ENCODE measurements at regions not wholly inside any gene's neighbourhood (a gene's known extent, or its start where the extent isn't known, plus 50 kb on each side); places are given as distances from the start of the nearest gene placed in this dataset.

DNA sequence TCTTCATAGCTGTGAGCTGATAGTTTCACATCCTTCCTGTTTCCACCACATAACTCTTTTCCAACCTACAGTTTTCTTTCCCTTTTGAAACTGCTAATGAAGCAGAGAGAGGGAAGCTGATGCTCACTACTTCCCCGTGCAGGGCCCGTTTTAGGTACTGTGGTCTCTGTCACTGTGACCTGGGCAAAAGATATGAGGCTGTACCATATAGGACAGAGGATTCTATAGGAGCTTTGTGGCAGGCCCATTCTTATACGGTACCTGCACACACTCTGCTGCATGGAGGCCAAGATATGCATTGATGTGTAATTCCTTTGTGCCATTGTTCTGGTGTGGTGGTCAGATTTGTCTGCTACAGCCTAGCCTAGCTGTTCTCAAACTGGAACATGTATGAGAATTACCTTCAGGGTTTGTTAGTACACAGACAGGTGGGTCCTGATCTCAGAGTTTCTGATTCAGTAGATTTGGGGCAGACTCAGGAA lies 577.3 kb downstream of the LMO7 start:
- DNase-seq (ENCODE audit: low read depth in 2 of 2) = no peak

DNA sequence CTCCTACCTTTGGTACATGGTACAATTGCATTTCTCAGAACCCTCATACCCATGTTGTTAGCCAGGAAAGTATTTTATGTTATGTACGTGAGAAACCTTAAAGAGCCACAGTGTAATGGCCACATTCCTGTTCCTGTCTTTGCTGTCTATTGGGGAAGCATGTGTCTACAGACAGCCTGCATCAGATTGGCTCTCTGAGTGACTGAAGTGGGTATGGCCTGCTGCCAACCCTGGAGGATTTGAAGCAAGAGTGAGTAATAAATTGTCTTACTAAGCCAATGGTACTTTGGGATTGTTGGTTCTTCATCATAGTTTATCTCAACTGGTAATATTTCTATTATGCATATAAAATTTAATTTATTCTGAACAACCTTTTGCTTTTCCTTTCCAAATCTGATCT lies 574.1 kb downstream of the LMO7 start:
- no peak for DNase-seq (ENCODE audit: low read depth in 2 of 2)

DNA sequence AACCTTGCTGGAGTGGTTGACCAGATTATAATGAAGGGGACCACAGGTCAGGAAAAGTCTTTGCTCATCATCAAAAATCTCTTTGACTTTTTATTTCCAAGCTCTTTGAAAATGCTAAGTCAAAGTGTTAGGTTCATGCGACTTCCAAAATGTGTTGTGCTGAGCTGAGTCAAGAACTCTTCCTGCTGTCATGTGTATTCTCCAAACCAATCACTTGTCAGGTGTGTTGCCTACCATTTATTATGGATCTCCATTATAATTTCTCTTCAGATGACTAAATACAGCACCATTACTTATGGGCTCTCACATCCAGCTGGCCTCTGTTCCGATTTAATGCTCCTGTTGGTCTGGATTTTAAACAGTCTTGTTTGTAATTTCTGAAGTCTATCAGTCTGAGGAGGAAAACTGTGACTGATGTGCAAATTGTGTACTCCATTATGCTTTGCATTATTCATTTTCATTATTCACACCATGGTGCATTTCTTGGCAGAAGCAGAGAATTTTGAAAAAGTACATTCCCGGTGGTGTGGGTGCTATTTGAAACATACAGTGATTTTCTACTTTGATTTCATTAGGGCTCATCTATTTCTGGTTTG lies 562.5 kb downstream of the LMO7 start:
- no peak for DNase-seq (ENCODE audit: low read depth in 2 of 2)

DNA sequence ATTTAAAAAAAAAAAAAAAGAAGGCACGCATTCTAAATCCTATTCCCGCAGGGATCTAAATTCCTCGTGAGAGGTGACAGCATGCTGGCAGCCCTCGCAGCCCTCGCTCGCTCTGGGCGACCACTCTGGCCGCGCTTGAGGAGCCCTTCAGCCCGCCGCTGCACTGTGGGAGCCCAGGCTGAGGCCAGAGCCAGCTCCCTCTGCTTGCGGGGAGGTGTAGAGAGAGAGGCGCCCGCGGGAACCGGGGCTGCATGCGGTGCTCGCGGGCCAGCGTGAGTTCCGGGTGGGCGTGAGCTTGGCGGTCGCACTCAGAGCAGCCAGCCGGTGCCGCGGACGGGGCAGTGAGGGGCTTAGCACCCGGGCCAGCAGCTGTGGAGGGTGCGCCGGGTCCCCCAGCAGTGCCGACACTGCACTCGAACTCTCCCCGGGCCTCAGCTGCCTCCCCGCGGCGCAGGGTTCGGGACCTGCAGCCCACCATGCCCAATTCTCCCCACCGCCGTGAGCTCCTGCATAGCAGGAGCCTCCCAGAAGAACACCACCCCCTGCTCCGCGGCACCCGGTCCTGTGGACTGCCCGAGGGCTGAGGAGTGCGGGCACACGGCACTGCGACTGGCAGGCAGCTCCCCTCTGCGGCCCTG lies 553.9 kb downstream of the LMO7 start:
- DNase-seq (ENCODE audit: low read depth in 2 of 2) = no peak

DNA sequence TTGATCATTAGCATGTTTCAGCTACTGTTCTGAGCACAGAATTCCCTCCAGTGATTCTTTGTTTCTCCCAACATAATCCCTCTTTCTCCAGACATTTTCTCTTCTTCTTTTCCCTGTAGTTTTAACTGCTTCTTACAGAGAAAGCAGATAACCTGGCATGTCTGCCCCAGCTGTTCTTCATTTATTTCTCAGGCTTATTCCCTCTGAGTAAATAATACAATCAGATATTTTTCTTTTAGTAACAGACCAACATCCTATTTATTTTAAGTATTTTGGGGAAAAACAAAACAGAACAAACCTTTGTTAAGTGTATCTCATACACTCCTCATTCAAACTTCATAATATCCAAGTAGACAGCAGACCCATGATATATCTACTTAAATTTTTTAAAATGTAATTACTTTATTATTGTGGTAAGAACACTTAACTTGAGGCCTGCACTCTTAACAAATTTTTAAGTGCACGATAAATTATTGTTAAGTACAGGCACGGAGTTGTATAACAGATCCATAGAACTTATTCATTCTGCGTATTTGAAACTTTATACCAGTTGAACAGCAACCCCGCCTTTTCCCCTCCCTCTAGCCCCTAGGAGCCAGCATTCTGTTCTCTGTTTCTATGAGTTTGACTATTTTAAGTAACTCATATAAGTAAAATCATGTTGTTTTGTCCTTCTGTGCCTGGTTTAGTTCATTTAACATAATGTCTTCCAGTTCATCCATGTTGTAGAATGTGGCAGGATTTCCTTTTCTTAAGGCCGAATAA lies 540.0 kb downstream of the LMO7 start:
- no peak for DNase-seq (ENCODE audit: low read depth in 2 of 2)

DNA sequence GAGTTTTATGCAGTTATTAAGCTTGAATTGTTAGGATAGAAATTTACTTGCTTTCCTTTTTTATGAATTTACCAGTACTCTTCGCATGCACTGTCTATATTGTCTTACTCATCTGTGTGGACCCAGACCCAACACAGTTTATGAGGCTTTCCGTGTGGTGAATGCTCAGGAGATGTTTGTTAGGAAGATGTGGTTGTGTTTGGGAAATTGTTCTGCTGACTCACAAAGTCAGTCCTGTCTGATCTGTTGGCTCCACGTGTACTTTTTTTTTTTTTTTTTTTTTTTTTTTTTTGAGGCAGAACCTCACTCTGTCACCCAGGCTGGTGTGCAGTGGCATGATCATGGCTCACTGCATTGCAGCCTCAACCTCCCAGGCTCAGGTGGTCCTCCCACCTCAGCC lies 532.5 kb downstream of the LMO7 start:
- no peak for DNase-seq (ENCODE audit: low read depth in 2 of 2)

DNA sequence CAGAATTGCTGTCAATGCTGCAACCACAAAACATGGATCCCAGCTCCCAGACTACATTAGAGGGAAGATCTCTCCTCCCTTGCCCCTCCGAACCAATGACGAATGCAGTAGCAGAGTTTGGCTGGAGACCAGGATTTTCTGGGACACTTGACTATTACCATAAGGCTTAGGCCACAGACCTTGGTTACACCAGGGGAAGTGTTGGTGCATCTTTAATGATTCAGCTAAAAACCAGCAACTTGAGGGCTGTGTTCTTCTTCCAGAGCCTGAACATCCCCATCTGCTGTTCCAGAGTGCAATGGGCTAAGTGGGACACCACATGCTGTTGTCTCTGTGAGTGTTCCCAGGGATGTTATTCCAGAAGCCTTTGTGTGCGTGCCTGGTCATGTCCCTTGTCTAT lies 528.2 kb downstream of the LMO7 start:
- DNase-seq (ENCODE audit: low read depth in 2 of 2) = no peak

DNA sequence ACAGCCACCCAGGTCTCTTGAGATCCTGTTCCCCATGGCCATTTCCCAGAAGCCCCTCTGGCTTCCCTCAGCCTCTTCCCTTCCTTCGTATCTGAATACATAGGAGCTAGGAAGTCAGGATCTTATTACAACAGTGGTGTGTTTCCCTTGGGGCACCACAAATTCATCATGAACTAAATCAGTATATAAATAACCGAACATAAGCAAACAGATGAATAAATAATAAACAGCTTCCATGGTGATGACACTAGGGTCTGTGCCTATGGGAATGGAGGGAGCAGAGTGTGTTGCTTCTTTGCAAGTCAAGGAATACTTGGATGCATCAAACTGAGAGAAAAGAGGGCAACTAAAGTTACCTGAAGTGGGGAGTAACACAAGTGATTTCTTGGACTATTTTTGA lies 527.6 kb downstream of the LMO7 start:
- no peak for DNase-seq (ENCODE audit: low read depth in 2 of 2)

DNA sequence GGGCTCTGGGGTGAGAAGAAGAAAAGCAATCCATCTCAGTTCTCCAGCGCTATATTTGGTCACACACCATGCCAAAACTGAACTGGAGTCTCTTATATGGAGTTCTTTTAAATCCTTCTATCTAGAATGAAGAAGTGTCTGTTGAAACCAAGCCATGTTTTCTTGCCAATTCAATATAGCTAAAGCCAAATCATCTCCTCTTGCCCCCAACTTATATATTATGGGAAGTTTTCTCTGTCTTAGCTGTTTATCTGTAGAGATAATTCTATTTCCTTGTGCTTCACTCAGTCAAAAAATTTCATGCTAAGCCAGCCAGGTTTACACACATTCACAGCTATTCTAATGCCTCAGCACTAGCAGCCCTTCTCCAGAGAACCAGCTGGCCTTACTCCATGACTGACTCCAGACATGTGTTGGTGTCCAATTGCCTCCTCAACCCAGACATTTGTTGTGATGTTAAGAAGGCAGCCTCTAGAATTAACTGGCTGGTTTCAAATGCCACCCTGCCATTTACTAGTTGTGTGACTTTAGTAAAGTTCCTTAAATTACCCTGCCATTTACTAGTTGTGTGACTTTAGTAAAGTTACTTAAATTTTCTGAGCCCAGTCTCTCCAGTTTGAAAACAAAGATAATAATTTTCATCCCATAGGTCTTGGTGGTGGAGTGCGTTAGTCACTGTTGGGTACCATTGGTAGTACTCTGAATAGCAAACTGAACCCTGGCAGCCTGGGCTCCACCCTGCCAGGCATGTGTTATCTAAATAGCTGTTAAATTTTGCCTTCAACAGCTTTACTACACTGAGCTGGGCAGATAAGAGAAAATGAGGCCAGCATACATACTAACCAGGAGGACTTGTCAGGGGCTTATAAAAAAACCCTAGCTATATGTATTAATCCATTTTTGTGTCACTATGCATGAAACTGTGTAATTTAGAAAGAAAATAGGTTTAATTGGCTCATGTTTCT lies 525.1 kb downstream of the LMO7 start:
- DNase-seq (ENCODE audit: low read depth in 2 of 2) = no peak

DNA sequence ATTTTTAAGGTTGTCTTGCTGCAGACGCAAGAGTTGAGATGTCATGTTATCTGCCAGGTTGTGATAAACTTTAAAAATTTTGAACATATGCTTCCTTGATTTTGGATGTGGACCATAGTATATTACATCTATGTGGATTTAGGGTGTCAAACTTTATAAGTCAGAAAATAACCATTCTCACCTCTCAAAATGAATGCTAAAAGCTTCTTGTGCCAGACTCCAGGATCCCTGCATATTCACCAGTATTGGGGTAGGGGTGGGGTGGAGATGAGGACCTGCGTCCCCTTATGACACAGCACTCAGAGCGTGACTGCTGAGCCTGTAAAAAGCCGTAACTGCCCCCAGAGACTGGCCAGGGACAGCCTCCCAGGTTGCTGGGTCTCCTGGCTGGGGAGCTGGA lies 524.4 kb downstream of the LMO7 start:
- no peak for DNase-seq (ENCODE audit: low read depth in 2 of 2)

DNA sequence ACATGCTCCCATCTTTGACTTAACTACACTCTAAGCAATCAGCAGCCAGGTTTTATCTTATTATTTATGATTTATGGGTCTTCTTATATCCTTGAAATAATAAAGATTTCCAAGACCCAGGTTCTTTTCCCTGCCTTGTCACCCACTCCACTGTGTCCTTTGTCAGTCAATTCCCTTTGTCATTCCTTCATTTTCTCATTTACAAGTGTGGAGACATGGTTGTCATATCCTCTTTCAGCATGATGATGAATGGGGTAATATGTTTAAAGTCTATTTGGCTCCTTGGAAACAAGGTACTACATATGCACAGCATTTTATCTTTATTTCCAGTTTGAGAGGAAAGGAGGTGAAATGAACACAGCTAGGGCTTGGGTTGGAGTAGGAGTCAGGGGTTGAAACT lies 521.8 kb downstream of the LMO7 start:
- DNase-seq (ENCODE audit: low read depth in 2 of 2) = no peak

DNA sequence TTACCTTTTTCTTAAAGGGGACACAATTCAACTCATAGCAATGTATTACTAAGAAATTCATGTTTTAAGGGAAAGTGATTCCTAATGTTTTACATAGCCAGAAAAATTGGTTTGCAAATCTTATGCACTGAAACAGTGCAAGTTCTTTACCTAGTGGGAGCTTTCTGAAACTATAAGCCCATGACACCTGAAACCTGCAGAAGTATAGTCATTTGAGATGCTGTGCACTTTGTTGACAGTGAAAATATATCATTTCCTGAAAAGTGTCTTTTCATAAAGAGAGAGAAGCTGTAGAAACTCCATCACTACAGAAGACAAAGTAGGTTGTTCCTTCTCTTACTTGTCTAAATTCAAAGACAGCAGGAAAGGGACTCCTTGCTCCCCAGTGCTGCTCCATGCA lies 517.1 kb downstream of the LMO7 start:
- DNase-seq (ENCODE audit: low read depth in 2 of 2) = no peak

DNA sequence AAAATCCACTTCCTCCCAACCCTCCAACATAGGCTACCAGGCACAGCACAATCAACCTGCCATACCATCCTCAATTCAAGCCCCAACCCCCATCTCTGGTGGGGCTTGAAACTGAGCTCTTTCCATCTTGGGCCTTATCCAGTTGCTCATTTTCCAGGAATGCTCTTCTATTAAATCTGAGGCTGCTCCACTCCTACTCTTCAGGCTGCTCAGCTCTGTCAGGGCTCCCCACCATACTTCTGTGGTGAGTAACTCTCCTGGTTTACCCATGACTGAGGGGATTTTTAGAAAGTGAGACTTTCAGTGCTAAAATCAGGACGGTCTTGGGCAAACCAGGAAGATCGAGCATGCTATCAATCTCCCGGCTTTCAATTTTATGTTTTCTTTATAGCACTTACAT lies 512.8 kb downstream of the LMO7 start:
- DNase-seq (ENCODE audit: low read depth in 2 of 2) = no peak

DNA sequence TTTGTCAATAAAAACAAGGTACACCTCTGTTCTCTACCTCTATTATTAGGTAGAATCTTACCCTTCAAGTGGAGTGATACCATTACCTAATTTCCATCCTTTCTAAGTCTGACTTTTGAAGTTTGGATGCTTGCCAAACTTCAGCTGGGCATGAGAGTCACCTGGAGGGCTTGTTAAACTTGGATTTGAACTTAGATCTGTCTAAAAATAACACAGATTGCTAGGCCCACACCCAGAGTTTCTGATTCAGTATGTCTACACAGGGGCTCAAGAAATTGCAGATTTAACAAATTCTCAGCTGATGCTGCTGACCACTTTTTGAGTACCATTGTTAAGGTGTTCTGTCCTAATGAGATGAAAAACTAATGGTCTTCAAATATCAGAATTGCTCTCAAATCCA lies 512.2 kb downstream of the LMO7 start:
- no peak for DNase-seq (ENCODE audit: low read depth in 2 of 2)

DNA sequence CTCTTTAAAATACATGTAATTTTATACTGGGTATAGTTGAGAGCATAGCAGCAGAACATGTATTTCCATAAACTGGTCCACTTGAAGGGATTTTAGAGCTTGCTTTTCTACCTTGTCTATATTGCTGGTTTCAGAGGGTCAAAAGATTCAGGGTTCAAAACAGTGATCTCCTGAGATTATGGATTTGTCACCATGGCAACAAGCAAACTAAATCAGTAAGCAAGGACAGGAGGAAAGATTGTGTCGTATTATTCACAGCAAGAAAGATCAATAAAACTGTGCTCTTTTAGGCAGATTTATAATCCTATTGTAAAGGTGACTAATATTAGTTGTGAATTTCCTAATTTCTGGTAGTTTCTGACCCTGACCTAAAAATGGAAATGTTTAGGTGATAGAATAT lies 496.4 kb downstream of the LMO7 start:
- no peak for DNase-seq (ENCODE audit: low read depth in 2 of 2)

DNA sequence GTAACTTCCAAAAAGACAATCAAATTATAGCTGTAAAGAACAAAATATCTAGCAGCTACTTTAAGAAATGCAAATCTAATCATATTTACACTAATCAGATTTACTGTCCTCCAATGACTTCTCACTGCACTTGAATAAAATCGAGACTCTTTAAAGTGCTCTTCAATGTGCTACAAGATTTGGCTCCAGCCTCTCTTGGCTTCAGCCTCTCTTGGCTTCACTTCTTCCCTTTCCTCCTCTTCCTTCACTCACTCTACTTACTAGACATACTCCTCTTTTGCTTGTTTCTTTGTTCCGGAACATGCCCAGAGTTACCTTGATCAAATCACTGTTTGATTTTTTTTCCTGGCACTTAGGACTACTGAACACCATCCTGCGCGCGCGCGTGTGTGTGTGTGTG lies 495.4 kb downstream of the LMO7 start:
- no peak for DNase-seq (ENCODE audit: low read depth in 2 of 2)

DNA sequence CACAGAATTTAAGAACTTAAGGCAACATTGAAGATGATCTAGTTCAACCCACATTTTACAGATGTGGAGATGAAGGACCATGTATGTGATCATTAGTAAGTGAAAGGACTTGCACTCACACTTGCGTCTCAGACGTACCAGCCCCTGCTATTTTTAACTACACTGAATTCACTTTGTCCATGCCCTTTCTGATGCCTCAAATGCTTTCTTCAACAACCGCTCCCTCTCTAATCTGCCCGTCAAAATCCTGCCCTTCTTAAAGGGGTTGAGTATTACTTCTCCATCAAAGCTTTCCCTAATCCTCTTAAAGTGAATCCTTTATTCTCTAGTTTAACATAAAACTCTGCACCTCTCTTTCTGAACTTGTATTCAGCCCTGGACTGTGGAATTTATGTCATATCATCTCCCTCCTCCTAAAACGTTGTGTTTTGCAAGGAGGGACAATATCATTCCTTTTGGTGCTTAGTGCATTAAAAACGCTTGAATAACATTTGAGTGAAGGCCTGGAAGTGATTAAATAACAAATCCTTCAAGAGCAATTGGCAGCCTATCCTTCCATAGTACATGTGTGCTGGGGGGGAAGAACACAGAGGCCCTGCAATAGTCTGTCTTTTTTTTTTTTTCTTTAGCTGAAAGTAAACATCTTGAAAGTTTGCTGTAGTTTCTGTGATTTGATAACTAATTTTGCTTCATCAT lies 493.3 kb downstream of the LMO7 start:
- no peak for DNase-seq (ENCODE audit: low read depth in 2 of 2)

DNA sequence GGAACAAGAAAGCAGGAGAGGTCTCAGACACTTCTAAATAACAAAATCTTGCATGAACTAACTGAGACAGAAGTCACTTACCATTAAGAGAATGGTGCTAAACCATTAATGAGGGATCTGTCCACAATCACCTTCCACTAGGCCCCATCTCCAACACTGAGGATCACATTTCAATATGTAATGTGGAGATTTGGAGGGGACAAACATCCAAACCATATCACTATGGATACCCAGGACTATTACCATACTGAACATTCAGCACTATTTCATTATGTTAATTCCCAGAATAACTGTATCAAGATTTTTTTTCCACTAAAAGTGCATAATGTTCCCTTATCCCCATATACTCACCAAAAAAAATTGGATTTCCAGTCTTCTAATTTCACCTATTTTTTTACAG lies 491.8 kb downstream of the LMO7 start:
- DNase-seq (ENCODE audit: low read depth in 2 of 2) = no peak

DNA sequence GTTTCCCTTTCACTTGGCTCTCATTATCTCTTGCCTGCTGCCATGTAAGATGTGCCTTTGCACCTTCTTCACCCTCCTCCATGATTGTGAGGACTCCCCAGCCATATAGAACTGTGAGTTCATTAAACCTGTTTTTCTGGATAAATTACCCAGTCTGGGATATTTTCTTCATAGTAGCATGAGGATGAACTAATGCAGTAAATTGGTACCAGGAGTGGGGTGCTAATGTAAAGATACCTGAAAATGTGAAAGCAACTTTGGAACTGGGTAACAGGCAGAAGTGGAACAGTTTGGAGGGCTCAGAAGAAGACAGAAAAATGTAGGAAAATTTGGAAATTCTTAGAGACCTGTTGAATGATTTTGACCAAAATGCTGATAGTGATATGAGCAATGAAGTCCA lies 487.4 kb downstream of the LMO7 start:
- DNase-seq (ENCODE audit: low read depth in 2 of 2) = no peak

DNA sequence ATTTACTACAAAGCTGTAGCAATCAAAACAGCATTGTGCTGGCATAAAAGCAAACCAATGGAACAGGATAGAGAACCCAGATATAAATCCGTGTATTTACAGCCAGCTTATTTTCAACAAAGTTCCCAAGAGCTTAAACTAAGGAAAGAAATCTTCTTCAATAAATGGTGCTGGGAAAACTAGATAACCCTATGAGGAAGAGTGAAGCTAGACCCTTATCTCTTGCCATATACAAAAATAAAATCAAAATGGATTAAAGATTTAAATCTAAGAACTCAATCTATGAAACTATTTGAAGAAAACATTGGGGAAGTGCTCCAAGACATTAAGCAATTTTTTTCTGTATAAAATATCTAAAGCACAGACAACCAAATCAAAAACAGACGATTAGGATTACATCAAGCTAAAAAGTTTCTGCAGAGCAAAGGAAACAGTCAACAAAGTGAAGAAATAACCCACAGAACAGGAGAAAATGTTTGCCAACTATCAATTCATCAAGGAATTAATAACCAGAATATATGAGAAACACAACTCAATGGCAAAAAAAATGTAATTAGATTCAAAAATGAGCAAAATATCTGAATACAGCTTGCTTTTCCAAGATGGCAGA lies 480.7 kb downstream of the LMO7 start:
- no peak for DNase-seq (ENCODE audit: low read depth in 2 of 2)

DNA sequence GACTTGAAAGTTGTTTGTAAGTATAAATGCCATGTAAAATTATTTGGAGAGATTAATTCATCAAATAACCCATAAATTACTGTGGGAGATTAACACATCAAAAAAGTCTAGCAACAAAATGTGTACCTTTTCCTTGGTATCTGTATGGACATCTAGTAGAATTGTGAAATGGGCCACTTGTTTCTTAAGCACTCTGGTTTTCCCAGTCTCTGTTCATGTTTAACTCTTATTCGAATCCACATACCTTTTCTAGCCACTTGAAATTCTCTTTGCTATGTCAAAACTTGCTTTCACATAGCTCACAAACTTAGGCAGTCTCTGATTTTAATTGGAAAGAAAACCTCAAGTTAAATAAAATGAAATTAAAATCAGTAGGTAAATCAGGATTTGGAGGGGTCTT lies 470.6 kb downstream of the LMO7 start:
- no peak for DNase-seq (ENCODE audit: low read depth in 2 of 2)

Data from stimulated activated CD8-positive, alpha-beta memory T cell treated with anti-CD3 and anti-CD28 coated beads, Interleukin-7, amount 100 ng/mL, for 4 hours (primary cell).